ENCODE measurements at regions not wholly inside any gene's neighbourhood (a gene's known extent, or its start where the extent isn't known, plus 50 kb on each side); places are given as distances from the start of the nearest gene placed in this dataset.

DNA sequence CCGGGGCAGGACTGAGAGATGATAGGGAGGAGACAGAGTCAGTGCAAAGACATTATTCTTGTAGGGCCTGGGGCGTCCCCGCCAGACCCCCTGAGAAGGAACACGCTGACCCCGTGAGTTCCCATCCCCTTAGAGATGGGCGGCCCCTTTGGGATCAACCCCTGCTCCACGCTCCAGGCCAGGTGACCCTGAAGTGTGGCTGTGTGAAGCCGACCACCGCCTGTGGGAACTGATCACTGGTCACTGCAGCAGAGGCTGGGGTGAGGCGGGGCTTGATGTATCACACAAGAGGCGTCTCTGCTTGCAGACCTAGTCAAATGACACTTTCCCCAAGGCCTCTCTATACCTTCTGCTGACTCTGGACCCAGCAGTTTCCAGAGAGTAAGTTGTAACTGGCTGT is 157.4 kb upstream of the TWIST2 start:
- DNase-seq, result no peak

DNA sequence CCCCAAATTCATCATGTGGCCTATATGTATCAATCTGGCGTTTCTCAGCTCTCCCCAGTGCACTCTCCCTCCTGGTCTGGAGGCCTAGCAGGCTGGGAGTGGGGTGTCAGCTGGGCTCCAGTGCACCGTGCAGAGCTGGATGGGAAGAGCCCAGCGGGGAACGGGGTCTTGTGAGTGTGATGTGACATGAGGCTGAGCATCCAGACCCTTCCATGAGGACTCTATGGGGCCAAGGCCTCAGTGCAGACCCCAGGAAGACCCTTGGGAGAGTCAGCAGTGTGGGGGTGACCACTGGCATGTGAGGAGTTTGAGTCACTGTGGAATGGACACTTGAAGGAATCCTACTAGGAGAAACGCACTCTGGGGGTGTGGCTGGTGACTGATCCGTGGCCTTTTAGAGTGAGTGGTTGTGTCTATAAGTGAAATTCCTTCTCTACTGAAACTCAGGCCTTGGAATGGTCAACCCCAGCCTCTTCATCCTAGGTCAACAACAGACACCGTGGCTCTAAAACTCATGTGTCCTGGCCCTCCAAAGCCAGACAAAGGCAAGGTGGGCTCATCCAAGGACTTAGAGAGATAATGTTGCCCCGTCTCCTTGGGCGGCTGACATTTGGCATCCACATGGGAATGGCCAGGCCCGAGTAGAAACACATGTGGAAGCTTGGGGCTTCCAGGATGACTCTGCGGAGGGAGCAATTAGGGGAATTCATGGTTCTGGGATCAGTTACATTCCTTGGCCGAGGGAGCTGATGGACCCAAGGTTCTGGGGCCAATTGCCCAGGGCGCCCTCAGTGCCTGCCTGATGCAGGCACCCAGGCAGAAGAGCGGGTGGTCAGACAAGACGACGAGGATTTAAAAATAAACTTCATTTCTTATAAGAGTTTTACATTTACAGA is 156.0 kb upstream of the TWIST2 start:
- DNase-seq, result no peak

DNA sequence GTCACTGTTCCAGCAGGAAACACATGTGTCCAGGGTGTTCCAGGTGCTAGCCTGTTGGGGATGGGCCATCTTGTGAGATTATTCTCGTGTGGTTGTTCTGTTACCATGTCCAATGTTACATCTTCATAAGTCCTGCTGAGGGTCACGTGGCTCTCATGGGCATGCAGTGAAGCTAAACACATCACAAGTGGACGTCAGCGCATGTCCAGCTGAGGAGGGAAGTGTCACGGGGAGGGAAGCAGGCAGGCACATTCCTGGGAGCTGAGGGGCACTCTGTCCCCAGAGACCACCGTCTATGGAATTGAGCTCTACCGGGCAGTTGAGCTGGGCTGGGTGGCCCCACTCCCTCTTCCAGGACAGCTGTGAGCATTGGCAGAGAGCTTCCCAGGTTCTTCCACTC is 155.3 kb upstream of the TWIST2 start:
- DNase-seq, result no peak

DNA sequence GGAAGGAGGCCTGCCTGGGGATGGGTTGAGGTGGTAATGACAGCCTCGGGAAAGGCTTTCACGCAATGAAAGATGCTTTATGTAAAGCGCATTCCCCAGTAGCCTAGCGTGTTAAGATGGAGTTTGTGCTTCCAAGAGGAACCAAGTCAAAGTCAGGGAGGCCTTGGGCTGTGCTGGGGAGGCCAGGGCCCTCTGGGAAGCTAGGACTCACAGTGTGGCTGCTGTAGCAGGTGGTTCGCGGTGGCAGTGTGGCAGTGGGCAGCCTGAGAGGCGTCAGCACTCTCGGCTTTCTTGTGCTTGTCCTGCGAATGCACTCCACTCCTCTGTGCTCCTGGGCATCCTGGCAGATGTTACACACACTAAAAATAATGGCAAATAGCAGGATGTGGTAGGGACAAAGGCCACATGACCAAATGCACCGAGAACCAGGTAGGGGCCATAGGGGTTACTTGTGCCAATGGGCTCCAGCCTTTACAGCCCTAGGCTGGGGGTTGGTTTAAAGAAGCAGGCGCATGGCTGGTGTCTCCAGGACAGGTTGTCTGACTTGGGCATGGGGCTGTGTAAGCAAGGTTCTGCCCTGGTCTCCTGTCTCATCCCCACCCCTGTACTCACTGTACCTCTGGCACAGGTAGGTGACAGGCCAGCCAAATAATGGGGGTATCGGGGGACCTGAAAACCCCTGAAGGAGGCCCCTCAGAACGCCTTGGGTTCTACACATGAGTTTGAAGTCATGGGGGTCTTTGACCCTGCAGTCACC is 154.4 kb upstream of the TWIST2 start:
- no peak for DNase-seq

DNA sequence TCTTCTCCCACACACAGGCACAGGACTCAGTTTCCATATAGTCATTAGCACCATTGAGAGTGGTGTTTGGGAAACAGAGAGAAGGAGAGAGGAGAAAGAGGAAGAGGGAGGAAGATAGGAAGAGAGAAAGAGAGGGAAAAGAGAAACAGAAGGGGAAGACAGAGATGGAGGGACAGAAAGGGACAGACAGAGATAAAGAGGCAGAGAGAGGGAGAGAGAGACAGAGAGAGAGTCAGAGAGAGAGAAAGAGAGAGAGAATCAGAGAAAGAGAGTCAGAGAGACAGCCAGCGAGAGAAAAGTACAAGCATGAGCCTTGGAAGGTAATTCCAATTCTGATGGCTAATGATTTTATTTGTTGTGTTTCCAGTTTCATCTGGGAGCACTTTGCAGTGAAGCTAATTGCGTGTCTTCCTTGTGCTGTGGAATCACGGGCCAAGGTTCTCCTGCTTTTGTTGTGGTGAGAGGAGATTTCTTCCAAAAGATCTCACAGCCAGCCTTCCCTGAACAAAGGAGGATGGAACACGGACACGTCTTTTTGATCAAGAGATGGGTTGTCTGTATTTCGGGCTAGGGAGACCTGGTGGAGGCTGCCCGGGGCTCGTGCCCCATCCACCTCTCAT is 153.6 kb upstream of the TWIST2 start:
- no peak for DNase-seq

DNA sequence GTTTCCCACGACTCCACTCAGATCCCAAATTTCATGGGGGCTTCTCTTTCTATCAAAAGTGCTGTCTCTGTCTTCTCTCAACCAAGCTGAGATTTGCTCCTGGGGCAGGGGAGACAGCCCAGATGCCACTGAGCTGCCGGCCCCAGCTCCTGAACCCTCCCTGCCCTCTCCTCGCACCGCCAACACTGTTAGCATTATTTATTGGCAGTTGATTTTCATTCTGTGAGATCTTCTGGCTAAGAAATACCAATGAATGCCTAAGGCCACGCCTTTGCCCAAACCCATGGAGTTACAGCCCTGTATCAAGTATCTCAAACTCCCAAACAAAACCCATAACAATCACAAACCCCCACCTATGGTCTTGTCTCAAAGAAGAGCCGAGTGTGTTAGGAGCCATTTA is 153.0 kb upstream of the TWIST2 start:
- no peak for DNase-seq

DNA sequence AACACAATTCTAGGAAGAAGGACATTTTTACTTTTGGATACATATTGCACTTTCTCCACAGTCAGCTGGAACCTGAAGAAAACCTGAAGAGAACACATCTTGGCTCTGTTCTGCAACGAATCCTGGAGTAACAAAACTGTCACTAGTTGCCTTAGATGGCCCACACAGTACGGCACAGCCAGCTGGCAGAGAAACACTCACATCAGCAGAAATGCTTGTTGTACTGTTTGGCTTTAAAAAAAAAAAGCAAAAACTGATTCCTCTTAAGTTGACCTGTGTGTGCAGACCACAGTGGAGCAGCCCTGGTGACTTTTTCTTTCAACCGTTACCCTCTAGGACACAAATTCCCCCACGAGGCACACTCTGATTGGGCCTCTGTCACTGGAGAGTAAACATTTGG is 152.3 kb upstream of the TWIST2 start:
- DNase-seq, result no peak

DNA sequence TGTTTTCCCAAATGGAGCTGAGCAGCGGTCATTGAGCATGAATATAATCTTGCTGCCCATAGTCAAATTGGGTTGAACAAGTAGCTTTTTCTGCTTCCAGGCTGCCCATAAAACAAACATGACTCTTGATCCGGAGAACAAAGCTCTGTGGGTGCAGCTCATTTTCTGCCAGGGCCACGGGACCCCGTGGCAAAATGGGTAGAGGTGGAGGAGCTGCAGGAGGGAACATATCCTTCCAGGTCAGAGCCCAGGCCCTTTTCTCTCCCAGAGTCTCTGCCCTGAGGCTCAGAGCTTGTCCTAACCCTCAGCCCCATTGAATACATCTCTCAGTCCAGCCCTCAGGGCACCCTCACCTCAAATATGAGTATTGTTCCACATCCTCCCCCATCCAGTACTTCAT is 151.6 kb upstream of the TWIST2 start:
- DNase-seq, result no peak

DNA sequence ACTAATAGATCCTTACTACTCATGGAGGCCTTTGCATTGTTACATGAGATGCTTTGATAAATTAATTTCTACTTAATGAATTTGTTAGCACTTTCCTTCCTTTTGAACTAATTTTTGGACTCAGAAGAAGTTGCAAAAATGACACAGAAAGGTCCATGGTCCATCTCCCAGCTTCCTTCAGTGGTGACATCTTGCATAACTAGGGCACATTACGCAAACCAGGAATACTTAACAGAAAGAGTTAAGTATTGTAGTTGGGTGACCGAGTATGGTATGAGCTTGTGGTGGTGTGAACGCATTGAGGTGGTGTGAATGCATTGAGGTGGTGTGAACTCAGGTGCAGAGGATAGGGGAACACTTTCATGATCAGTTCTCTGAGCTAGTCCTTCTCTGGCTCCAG is 151.1 kb upstream of the TWIST2 start:
- DNase-seq, result no peak

DNA sequence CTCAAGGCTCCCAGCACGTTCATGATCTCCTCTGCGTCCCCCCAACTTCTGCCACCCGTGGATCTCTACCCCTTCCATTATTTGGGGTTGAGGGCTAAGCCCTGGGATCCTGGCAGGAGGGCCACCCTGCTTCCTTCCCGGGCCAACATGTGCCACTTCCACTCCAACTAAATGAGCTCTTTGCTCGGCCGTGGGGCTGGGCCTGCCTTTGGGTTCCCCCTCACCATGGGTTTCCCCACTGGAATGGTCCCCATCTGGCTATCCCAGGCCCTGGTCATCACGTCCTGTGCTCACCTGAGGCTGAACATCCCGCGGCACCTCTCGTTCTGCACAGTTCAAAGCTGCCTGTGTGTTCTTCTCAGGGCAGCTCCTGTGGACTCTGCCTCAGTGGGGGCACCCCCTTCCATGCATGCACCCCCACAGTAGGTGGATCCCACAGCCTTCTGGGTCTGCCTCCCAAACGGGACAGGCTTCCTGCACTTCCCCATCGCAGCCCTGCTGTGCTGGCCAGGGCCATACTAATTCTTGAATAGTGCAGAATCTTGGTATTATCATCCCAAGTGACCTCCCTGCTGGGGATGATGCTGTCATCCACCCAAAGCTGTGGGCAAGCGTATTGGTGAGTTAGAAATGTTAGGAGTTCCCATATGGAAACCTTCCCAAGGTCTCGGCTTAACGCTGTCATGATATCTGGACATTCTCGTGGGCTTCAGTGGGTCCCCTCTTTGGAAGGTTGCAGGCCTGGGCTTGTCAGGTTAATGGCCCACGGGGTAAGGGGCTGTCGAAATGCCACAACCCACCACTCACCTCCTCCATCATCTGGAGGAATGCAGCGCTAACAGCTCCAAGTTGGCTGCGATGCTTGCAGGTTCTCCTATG is 150.5 kb upstream of the TWIST2 start:
- DNase-seq, result no peak

DNA sequence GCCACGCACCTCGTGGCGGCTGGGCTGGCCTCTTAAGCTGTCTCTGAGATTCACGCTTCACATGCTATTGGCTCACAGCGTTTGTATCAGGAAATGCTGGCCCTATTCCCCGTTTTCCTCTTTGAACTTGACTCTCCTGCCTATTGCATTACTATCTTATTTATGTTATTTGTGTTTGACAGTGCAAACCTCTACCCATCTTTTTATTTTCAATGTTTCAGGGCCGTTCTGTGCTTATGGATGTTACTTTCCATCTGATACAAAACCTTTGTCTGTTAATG is 149.9 kb upstream of the TWIST2 start:
- DNase-seq, result no peak

DNA sequence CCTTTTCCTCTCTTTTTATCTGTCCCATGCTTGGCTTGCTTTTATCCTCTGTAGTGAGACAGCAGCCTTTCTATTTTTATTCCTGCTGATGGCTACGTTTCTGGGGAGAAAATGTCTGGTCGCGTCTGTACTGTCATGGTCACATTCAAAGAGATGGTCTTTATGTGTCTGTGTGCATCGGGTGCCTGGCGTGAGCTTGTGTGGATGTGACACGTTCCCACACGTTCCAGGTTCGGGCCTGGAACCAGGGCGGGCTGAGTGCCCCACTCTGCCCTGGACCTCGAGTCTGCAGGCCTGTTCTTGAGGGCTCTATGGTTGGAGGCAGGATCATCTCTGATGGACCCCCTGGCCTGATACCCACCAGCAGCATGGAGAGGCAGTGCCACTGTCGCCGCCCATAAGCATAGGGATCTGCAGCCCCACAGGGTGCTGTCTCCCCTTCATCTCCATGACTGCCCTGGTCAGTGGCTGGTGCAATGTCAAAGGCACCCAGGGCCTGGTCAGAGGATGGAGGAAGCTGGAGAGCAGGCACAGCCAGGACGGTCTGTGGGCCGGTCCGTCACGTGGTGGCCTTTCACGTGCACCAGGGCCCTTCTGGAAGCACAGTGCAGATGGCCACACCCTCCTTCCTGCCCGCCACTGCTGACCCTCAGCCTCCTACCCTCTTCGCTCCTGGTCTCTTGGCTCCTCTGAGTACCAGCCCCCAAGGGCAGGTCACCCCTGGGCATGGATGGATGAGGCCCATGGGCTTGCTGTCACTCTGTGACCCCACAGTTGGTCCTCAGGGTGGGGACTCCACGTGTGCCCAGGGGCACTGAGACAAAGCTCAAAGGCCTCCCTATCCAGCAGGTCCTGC is 149.2 kb upstream of the TWIST2 start:
- DNase-seq, result no peak

DNA sequence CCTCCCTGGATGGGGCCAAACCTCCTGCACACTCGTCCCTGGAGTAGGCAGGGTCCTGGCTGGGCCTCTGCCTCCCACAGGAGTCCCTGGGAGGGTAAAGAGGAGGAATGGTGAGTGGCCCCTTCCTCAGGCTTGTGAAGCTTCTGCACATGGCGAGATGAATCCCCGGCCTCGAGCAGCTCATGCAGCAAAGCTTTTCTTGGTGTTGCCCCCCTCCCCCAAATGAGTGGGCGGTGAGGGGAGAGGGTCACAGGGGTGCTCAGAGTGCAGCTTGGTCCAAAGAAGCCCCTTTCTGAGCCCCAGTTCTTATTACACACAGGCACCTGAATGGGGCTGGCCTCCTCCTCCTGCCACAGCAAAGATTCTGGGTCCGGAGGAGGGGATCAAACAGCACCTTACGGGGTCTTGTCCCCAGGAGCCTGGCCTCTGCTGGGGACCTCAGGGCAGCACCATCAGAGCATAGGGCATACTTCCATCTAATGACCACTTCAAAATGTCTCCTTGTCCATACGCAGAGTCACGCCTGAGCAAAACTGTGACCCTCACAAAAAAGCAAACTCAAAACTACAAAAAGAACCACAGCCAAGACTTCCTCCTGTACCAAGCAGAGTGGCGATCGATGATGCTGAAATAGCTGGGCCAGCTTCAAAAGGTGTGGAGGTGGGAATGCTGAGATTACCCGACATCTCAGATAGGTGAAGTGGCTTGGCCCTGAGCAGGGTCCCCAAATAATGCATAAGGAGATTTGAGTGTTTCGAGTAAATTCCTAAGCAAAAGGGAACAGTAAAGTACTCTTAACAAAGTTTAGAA is 148.4 kb upstream of the TWIST2 start:
- DNase-seq, result no peak

DNA sequence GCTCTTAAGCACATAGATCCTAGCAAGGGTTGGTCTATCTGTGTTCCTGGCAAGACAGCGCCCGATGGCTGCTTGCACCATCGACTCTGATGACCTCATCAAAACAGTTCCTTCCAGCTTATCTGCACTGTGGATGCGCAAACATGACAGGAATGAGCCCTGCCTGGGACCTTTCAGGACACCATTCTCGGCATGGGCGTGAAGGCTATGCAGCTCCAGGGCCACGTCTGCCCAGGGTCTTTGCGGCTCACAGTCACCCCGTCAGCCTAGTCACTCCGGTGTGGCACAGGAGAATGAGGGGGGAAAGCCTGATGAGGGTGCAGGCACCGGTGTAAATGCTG is 147.8 kb upstream of the TWIST2 start:
- DNase-seq, result no peak

DNA sequence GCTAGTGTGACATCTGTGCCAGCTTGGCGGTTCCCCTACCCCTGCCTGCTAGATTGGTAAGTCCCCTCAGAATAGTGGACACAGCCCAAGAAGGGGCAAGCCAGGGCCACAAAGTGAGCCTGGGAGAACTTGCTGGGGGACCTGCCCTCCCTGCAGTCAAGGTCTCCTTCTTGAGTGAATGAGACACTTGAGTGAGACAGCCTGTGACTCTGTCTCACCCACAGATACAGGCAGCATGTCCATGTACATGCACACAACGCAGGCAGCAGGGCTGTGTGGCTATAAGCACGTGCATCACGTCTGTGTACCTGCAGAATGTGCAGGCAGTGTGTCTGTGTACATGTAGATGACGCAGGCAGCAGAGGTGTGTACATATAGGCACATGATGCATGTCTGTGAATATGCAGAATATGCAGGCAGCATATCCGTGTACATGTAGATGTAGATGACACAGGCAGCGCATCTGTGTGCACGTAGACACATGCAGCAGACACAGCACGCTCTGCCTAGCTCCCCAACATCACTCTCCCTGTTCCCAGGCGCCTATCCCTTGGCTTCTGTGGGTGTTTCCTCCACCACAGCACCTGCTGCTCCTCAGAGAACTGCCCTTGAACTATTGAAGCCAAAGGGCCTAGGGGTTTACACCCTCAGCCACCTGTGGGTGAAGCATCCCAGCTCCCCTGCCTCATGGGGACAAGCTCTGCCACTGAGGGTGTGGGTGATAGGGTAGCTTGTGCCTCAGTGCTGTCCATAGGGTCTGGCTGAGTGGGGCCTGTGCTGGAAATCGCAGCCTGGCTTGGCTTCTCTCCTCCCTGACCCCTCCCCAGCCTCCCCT is 147.2 kb upstream of the TWIST2 start:
- DNase-seq, result no peak

DNA sequence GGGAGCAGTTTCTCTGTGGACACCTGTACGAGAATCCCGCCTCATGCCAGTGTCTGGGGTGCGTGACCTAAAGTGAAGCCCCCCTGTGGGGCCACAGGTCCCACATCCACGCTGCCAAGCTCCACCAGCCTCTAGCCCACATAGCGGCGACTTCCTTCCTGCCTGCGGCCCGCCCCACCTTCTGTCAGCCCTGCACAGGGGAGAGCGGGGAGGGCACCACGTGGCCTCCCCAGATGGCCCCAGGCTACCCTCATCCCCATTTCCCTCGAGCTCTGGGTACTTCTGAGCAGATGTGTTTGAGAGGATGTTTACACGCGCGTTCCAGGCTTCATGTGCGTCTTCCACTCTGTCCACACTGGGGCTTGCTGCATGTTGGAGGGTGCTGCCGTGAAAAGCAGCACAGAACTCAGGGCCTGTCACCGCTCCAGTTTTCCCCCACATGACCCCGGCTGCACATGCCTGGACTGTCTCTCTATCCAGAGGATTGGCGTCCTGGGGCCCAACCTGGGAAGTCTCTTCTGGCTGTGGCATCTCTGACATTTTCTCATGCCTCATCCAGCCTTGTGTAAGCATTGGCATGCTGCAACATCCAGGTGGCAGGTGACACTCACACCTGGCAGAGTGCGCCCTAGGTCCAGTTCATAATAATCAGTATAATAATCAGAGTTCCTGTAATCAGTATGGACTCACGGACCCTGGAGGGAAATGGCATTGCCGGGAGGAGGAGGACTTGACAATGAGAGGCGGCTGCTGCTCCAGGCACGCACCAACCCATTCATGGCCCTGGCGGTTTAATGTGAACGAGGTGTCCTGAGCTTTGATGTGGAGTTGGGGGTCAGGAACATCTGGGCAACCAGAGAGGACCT is 146.3 kb upstream of the TWIST2 start:
- no peak for DNase-seq

DNA sequence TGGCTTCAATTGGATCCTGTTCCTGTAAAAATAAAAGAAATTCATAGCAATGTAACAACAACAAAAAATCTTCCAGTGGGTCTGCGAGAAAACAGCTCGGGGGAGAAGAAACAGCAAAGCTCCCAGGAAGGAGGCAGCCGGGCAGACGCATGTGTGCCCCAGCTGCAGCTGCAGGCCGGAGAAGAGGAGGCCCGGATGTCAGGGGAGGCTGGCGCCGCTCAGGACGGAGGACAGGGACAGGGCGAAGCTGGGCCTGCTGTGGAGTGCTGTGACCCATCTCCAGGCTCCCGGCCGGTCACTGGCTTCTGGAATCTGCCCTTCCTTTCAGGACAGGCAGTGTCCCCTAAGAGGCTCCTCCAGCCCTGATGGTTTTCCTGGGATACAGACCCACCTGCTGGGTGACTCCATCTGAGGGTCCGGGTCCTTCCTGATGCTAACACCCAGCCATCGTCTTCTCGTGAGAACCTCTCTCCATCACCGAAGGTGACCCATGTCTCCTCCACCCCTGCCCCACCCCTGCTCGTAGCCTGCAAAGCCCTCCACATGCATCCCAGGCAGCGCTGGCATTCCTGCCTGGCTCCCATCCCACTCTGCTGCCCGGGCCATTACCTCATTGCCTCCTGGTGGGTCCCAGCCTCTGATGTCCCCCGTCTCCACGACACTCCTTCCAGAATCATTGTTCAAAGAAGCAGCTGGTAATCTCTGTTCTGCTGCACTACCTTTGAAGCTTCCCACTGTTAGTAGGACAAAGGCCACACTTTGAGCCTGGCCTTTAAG is 145.4 kb upstream of the TWIST2 start:
- DNase-seq, result no peak

DNA sequence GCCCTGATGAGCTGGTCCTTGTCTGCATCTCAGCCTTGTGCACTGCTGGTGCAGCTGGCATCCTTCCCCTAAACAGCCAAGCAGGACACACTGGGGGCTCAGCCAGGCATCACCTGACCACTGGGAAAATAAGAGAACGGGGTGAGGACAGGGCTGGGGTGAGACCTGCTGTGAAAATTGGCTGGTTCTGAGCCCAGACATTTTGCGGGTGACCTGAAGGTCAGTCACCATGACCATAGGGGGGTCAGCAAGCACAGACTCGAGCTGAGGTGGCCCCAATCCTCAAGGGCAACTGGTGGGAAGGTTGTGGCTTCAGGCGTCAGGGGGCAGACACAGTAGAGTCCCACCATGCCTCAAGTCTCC is 144.9 kb upstream of the TWIST2 start:
- no peak for DNase-seq

DNA sequence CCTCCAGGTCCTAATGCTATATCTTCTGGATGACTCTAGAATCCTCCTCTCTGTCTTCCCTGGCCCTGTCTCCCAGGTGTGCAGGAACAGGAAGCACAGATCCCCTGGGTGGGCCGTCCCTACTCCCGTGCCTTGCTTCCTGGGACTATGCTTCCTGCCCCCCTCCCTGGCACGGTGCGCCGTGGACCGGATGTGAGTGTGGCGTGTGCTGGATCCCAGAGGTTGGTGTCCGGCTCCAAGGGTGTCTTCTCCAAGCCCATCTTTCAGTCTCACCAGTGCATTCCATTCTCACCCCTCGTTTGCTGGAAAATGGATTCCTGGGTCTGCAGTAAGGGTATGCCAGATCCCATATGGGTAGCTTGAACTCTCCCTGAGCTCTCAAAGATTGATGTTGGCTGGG is 144.4 kb upstream of the TWIST2 start:
- no peak for DNase-seq
